ENCODE measurements at regions not wholly inside any gene's neighbourhood (a gene's known extent, or its start where the extent isn't known, plus 50 kb on each side); places are given as distances from the start of the nearest gene placed in this dataset.

DNA sequence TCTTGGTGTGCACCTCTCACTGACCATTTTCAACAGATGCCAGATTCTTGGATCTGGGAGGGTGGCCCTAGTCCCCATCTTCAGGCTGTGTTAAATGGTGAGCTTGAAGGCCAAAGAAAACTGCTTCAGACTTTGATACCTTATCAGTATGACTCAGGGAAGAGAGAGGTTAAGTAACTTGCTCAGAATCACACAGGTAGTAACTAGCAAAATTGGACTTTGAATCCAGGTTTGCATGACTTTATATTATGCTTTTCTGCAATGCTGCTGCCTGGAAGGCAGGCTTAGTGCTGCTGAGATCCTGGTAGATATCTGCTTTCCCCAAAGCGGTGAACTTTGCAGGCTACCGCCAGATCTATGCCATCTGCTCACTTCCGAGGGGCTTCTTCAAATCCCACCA, 487.3 kb downstream of the INSC start:
- Histone ChIP-seq H3K4me3 (ENCODE audit: low read length) (no peak overlapping the region), H3K27ac (ENCODE audit: low read depth, low read length) (no peak overlapping the region), H3K36me3 (ENCODE audit: control insufficient read depth, insufficient read depth, low read length) (no peaks in the 10 kb centered on the region), H3K56ac (ENCODE audit: low read length) (no peak overlapping the region), H3K4ac (ENCODE audit: low read depth, low read length) (no peak overlapping the region), H4K8ac (ENCODE audit: low read depth, low read length) (no peak overlapping the region), H3K4me2 (ENCODE audit: low read length) (no peak overlapping the region), H4K5ac (ENCODE audit: low read length) (no peak overlapping the region), H2BK120ac (ENCODE audit: low read depth, low read length) (no peak overlapping the region), H2BK5ac (ENCODE audit: low read length) (no peak overlapping the region), H3K27me3 (ENCODE audit: insufficient read depth, low read length, poor library complexity) (no peaks in the 10 kb centered on the region), H3K18ac (ENCODE audit: low read length) (no peak overlapping the region), H3K23ac (ENCODE audit: low read length) (no peak overlapping the region), H3K79me1 (ENCODE audit: low read length) (no peaks in the 10 kb centered on the region), H2BK15ac (replicated peaks; ENCODE audit: low read depth) (no peak overlapping the region), H3K9ac (ENCODE audit: low read length) (no peak overlapping the region), H2AK5ac (ENCODE audit: low read length) (no peak overlapping the region), H3K79me2 (ENCODE audit: control insufficient read depth, insufficient read depth, low read length) (no peaks in the 10 kb centered on the region), H3K4me1 (ENCODE audit: control insufficient read depth, low read depth, low read length) (peaks cover 4% of the 10 kb centered on the region)
- no peak for DNase-seq
- WGBS (ENCODE audit: extremely low coverage, insufficient coverage, low lambda C conversion rate): no CpG with 5 or more reads among the region's 3 CpGs

DNA sequence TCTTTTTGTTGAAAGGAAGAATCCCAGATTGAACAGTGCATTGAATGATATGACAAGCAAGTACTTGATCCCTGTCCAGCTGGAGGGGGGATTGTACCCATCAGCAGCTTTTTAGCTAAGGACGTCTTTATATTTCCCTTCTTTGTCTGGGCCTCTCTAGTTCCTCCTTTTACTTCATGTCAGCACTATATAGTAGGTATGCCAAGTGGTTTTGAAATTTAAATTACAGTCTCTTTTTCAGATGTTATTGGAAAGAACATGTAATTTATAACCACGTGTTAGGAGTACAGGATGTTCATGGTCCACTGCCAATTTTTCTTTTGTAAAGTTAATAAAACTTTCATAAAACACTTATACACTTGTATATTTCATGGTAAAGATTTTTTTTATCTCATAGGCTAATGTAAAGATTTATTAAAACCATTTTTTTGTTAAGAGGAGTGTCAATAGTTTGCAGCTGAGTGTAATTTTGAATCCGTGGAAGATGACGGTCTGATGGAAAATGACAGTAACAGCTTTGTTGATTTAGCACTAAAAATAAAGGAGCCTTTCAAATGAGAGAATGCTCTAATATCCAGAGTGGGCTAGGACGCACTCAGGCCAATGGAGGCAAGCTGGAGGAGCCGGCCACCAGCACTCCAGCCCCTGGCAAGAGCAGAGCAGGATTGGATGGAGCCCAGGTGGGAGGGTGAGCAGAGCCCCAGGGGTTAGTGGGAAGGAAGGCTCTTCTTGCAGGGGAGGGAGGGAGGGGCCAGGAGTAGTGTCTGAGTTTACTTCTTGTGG, 488.3 kb downstream of the INSC start:
- Histone ChIP-seq H3K4me2 (ENCODE audit: low read length) (no peak overlapping the region), H3K9ac (ENCODE audit: low read length) (no peak overlapping the region), H3K4ac (ENCODE audit: low read depth, low read length) (no peak overlapping the region), H3K56ac (ENCODE audit: low read length) (no peak overlapping the region), H3K18ac (ENCODE audit: low read length) (no peak overlapping the region), H3K36me3 (ENCODE audit: control insufficient read depth, insufficient read depth, low read length) (no peaks in the 10 kb centered on the region), H2BK5ac (ENCODE audit: low read length) (no peak overlapping the region), H3K79me1 (ENCODE audit: low read length) (no peaks in the 10 kb centered on the region), H3K23ac (ENCODE audit: low read length) (no peak overlapping the region), H3K79me2 (ENCODE audit: control insufficient read depth, insufficient read depth, low read length) (no peaks in the 10 kb centered on the region), H3K4me1 (ENCODE audit: control insufficient read depth, low read depth, low read length) (peaks cover 4% of the 10 kb centered on the region), H2BK15ac (replicated peaks; ENCODE audit: low read depth) (no peak overlapping the region), H3K4me3 (ENCODE audit: low read length) (no peak overlapping the region), H3K27me3 (ENCODE audit: insufficient read depth, low read length, poor library complexity) (no peaks in the 10 kb centered on the region), H3K27ac (ENCODE audit: low read depth, low read length) (no peak overlapping the region), H4K5ac (ENCODE audit: low read length) (no peak overlapping the region), H4K8ac (ENCODE audit: low read depth, low read length) (no peak overlapping the region), H2BK120ac (ENCODE audit: low read depth, low read length) (no peak overlapping the region), H2AK5ac (ENCODE audit: low read length) (no peak overlapping the region)
- DNase-seq: no peak
- WGBS (ENCODE audit: extremely low coverage, insufficient coverage, low lambda C conversion rate): no CpG with 5 or more reads among the region's 6 CpGs

GRCh38 chr11:15605094-15605493, 490.4 kb downstream of the INSC start:
- no peak overlapping the region for H2BK120ac ChIP-seq (ENCODE audit: low read depth, low read length)
- WGBS (ENCODE audit: extremely low coverage, insufficient coverage, low lambda C conversion rate): no CpG with 5 or more reads among the region's 2 CpGs

GRCh38 chr11:15607361-15608036, 492.8 kb downstream of the INSC start:
- H2BK15ac ChIP-seq (replicated peaks; ENCODE audit: low read depth): no peak overlapping the region
- no peak overlapping the region for H2AK5ac ChIP-seq (ENCODE audit: low read length)
- H3K27me3 ChIP-seq (ENCODE audit: insufficient read depth, low read length, poor library complexity): peaks cover 2% of the 10 kb centered on the region
- no peaks in the 10 kb centered on the region for H3K79me2 ChIP-seq (ENCODE audit: control insufficient read depth, insufficient read depth, low read length)
- WGBS (ENCODE audit: extremely low coverage, insufficient coverage, low lambda C conversion rate): no CpG with 5 or more reads among the region's 6 CpGs
- no peak overlapping the region for H2BK5ac ChIP-seq (ENCODE audit: low read length)
- no peak overlapping the region for H2BK120ac ChIP-seq (ENCODE audit: low read depth, low read length)
- H4K5ac ChIP-seq (ENCODE audit: low read length): no peak overlapping the region
- no peak overlapping the region for H3K4me3 ChIP-seq (ENCODE audit: low read length)
- no peak overlapping the region for H3K27ac ChIP-seq (ENCODE audit: low read depth, low read length)
- no peaks in the 10 kb centered on the region for H3K79me1 ChIP-seq (ENCODE audit: low read length)
- H4K8ac ChIP-seq (ENCODE audit: low read depth, low read length): no peak overlapping the region
- H3K4me1 ChIP-seq (ENCODE audit: control insufficient read depth, low read depth, low read length): no peaks in the 10 kb centered on the region
- H3K9ac ChIP-seq (ENCODE audit: low read length): no peak overlapping the region
- H3K56ac ChIP-seq (ENCODE audit: low read length): no peak overlapping the region
- no peak overlapping the region for H3K4ac ChIP-seq (ENCODE audit: low read depth, low read length)
- H3K23ac ChIP-seq (ENCODE audit: low read length): no peak overlapping the region
- no peaks in the 10 kb centered on the region for H3K36me3 ChIP-seq (ENCODE audit: control insufficient read depth, insufficient read depth, low read length)
- no peak for DNase-seq
- H3K4me2 ChIP-seq (ENCODE audit: low read length): no peak overlapping the region
- H3K18ac ChIP-seq (ENCODE audit: low read length): no peak overlapping the region

More at GRCh38 chr11:15605094-15605493, 490.4 kb downstream of the INSC start:
- Histone ChIP-seq H3K36me3 (ENCODE audit: control insufficient read depth, insufficient read depth, low read length) (no peaks in the 10 kb centered on the region), H2BK15ac (replicated peaks; ENCODE audit: low read depth) (no peak overlapping the region), H3K4me3 (ENCODE audit: low read length) (no peak overlapping the region), H4K8ac (ENCODE audit: low read depth, low read length) (no peak overlapping the region), H4K5ac (ENCODE audit: low read length) (no peak overlapping the region), H3K4me2 (ENCODE audit: low read length) (no peak overlapping the region), H3K4me1 (ENCODE audit: control insufficient read depth, low read depth, low read length) (no peaks in the 10 kb centered on the region), H3K79me2 (ENCODE audit: control insufficient read depth, insufficient read depth, low read length) (no peaks in the 10 kb centered on the region), H3K18ac (ENCODE audit: low read length) (no peak overlapping the region), H3K79me1 (ENCODE audit: low read length) (no peaks in the 10 kb centered on the region), H3K27ac (ENCODE audit: low read depth, low read length) (no peak overlapping the region), H3K27me3 (ENCODE audit: insufficient read depth, low read length, poor library complexity) (no peaks in the 10 kb centered on the region), H3K23ac (ENCODE audit: low read length) (no peak overlapping the region), H2AK5ac (ENCODE audit: low read length) (no peak overlapping the region), H3K9ac (ENCODE audit: low read length) (no peak overlapping the region), H3K56ac (ENCODE audit: low read length) (no peak overlapping the region), H3K4ac (ENCODE audit: low read depth, low read length) (no peak overlapping the region), H2BK5ac (ENCODE audit: low read length) (no peak overlapping the region)
- DNase-seq: no peak

- no peaks in the 10 kb centered on the region for H3K79me1 ChIP-seq (ENCODE audit: low read length)
- H3K4me3 ChIP-seq (ENCODE audit: low read length): no peak overlapping the region
These were observed 494.7 kb downstream of the INSC start for GRCh38 chr11:15609445-15609844.

More at GRCh38 chr11:15609445-15609844, 494.7 kb downstream of the INSC start:
- peaks cover 2% of the 10 kb centered on the region for H3K27me3 ChIP-seq (ENCODE audit: insufficient read depth, low read length, poor library complexity)
- H3K27ac ChIP-seq (ENCODE audit: low read depth, low read length): no peak overlapping the region
- no peak overlapping the region for H3K56ac ChIP-seq (ENCODE audit: low read length)
- H3K4ac ChIP-seq (ENCODE audit: low read depth, low read length): no peak overlapping the region
- no peak overlapping the region for H4K8ac ChIP-seq (ENCODE audit: low read depth, low read length)
- H2BK5ac ChIP-seq (ENCODE audit: low read length): no peak overlapping the region
- no peak overlapping the region for H3K18ac ChIP-seq (ENCODE audit: low read length)
- H2BK15ac ChIP-seq (replicated peaks; ENCODE audit: low read depth): no peak overlapping the region
- H2AK5ac ChIP-seq (ENCODE audit: low read length): no peak overlapping the region
- no peak overlapping the region for H3K4me2 ChIP-seq (ENCODE audit: low read length)
- WGBS (ENCODE audit: extremely low coverage, insufficient coverage, low lambda C conversion rate): no CpG with 5 or more reads among the region's 1 CpG
- no peaks in the 10 kb centered on the region for H3K79me2 ChIP-seq (ENCODE audit: control insufficient read depth, insufficient read depth, low read length)
- no peak overlapping the region for H3K9ac ChIP-seq (ENCODE audit: low read length)
- H4K5ac ChIP-seq (ENCODE audit: low read length): no peak overlapping the region
- no peak overlapping the region for H3K23ac ChIP-seq (ENCODE audit: low read length)
- H2BK120ac ChIP-seq (ENCODE audit: low read depth, low read length): no peak overlapping the region
- no peaks in the 10 kb centered on the region for H3K36me3 ChIP-seq (ENCODE audit: control insufficient read depth, insufficient read depth, low read length)
- DNase-seq: no peak
- H3K4me1 ChIP-seq (ENCODE audit: control insufficient read depth, low read depth, low read length): no peaks in the 10 kb centered on the region
